Activated CD8-positive, alpha-beta memory T cell treated with anti-CD3 and anti-CD28 coated beads for 36 hours (primary cell): ENCODE measurements at regions not wholly inside any gene's neighbourhood (a gene's known extent, or its start where the extent isn't known, plus 50 kb on each side); places are given as distances from the start of the nearest gene placed in this dataset.

Experiments
- CTCF ChIA-PET: fragments of 350-600 bp; sonication (Branson Sonifier 250); formaldehyde crosslinking; loops from one replicate; lab custom pipeline; 2021; ENCODE audit warnings: antibody characterized with exemption; lab: Charles Lee
- POLR2A ChIA-PET: fragments of 350-600 bp; sonication (Branson Sonifier 250); formaldehyde crosslinking; loops from one replicate; lab custom pipeline; 2021; ENCODE audit warnings: antibody characterized with exemption; lab: Charles Lee

DNA sequence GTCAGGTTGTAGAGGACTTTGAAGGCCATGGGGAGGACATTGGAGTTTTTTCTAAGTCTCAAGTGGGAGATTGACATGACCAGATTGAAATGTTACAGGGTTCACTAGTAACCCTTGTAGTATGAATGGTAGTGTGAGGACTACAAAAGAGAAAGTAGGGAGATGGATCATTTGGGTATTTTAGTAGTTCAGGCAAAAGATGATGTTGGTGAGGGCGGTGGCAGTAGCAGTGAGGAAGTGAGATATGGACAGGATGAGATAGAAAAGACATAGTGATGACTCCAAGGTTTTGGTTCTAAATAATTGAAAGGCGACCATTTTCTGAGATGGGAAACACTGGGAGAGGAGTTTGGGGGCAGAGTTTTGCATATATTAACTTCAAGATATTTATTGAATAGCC is 94.2 kb upstream of the CNTN1 start:
- CTCF ChIA-PET, result no interaction called here
- POLR2A ChIA-PET, result no interaction called here

DNA sequence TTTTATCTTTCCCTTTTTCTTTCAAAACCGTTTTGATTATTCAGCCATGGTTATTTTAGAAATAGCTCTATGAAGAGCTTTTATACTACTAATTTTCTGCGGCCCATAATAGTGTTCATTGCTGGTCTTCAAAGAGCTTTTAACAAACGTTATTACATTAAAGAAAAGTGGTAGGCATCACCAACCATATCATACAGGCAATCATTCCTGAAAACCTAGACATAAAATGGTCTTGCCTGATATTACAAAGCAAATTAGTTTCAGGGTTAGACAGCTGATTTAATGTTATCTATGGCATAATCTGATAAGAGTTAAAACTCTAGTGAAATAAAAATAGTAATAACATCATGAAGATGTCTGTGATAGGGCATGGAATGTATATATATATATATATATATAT is 89.7 kb upstream of the CNTN1 start:
- ChIA-PET POLR2A (no interaction called here), CTCF (no interaction called here)

DNA sequence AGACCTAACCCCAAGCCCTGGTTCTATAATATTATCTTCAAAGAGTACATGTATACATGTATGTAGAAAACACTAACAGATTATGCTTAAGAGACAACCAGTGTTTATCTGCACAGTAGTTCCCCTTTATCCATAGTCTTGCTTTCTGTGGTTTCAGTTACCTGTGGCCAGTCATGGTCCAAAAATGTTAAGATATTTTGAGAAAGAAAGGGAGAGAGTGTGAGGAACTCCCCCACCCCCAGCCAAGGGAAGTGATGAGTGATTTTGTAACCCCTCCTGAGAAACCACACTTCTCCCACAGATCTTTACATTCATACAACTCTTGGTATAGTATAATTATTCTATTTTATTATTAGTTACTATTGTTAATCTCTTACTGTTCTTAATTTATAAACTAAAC is 77.3 kb upstream of the CNTN1 start:
- ChIA-PET POLR2A (no interaction called here), CTCF (no interaction called here)

GRCh38 chr12:40615590-40615989 is 76.6 kb upstream of the CNTN1 start:
- CTCF ChIA-PET, result no interaction called here
- POLR2A ChIA-PET, result no interaction called here

DNA sequence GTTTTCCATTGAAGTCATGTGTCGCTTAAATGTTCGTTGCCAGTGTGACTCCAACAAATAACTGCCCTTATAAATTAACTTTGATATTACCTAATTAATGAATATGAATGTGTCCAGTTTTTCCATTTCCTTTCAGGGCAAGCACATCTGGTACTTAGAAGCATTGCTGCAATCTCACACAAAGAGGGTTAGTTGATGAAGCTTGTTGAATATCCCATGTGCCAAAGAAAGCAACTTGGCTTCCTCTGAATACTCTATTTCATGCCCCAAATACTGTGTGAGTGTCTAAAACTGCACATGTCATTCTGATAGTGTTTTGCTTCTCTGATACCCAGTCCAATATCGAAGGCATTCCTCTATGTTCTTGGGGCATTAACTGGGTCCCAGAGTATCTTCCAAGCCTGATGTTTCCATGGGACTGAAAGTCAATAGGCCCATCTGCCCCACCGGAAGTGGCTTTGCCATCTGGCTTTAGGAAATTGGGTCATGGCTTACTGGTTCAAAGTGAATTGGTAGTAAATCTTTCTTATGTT is 75.8 kb upstream of the CNTN1 start:
- ChIA-PET POLR2A (no interaction called here), CTCF (no interaction called here)

- ChIA-PET POLR2A (no interaction called here), CTCF (no interaction called here)
Observed at GRCh38 chr12:40618636-40619035, 73.6 kb upstream of the CNTN1 start.

GRCh38 chr12:40620564-40621019 is 71.6 kb upstream of the CNTN1 start:
- ChIA-PET CTCF (no interaction called here), POLR2A (no interaction called here)

DNA sequence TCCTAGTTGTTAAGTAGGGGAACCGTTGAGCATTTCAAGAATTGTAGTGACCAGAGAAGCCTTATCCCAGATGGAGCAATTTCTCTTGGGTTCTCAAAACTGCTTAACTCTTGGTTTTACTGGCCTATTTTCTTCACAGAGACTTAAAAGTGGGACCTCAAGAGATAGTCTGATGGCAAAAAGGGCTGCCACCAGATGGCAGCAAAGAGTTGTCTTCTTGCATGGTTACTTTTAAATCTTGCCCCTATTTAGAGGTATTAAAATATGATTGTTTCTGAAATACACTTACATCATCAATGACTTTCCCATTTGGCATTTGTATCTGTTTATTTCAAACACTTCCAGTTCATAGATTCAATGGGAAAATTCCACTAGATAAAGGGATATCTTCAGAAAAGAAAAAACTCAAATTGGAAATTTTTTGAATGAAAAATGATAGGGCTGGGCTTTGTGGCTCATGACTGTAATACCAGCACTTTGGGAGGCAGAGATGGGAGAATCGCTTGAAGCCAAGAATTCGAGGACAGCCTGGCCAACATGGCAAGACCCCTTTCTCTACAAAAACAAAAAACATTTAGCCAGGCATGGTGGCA is 69.9 kb upstream of the CNTN1 start:
- ChIA-PET CTCF (no interaction called here), POLR2A (no interaction called here)

DNA sequence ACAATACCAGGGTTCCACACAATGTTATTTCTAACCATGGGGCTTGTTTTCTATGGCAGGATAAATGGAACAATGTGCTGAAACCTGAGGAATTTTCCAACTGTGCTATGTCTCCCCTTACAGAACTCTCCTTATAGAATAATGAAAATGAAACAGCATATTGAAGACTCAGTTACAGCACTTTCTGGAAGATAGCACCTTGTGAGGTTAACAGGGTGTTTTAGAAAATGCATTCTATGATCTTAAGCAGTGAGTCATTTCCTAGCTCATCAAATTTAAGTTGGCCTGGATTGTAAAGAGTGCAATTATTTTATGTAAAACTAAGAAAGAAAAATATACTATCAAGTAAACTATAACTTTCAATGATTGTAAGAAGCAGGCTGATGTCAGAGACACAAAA is 60.1 kb upstream of the CNTN1 start:
- ChIA-PET CTCF (no interaction called here), POLR2A (no interaction called here)

DNA sequence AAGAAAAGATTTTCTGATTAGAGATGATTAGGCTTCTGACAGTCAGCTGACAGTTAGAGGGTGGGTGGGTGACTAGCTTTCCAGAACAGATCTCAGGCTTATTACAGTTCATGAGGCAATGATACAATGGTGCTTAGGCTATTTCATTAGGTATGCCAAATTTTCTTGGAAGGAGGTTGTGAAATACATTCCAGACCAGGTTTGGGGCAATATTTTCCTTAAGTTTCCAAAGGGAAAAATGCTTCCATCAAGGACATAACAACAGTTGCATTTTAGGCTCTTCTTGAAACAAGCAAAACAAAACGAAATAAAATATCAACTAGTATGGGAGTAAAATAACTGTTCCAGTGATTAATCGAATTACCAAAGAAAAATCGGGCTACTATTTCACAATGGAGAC is 59.3 kb upstream of the CNTN1 start:
- POLR2A ChIA-PET, result no interaction called here
- CTCF ChIA-PET, result no interaction called here

DNA sequence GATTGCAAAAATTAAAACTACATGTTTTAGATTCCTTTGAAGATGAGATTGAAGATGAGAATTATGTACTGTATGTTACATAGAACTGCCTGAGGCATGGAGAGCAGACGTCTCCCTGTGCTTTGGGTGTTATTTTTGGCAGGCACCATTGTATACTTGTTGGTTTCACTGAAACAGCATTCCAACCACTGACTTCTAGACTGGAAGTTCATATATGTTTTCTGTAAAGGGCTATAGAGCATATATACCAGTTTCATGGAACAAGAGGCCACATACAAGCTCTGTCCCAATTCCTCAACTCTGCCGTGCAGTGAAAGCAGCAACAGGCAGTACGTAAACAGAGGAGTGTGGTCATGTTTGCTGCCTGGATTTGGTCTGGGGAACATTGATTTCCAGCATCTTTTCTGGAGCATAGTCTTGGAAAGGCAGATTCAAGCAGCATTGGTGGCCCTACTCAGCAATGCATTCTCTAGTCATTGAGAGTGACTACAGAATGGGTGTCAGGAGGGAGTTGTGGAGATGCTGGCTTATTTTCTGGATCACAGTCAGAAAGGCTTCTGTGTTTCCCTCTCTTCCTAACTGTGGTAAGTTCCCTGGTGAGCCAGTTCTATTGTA is 57.6 kb upstream of the CNTN1 start:
- ChIA-PET CTCF (no interaction called here), POLR2A (no interaction called here)

- ChIA-PET POLR2A (no interaction called here), CTCF (no interaction called here)
Observed at GRCh38 chr12:40635141-40635731, 57.0 kb upstream of the CNTN1 start.
